Body of pancreas (tissue), 4 donors: ENCODE measurements at regions not wholly inside any gene's neighbourhood (a gene's known extent, or its start where the extent isn't known, plus 50 kb on each side); places are given as distances from the start of the nearest gene placed in this dataset.

Experiments
- ATAC-seq: fragments of 150-250 bp; one replicate; pipeline ENCODE4 v1.9.1; 2016
- DNase-seq, 4 donors: peaks; one replicate each; pipeline ENCODE4 v3.0.0-alpha.2; 2019
- H3K27ac ChIP-seq, 4 donors: fragments of 200-600 bp; sonication (generic); 1 replicate in 3 of 4; 2 replicates in 1 of 4; pipeline versions ENCODE4 v1.5.1 to v1.6.1; 2016 to 2019; ENCODE audit warnings: mild to moderate bottlenecking in 1 of 4, mixed read lengths in 1 of 4, moderate library complexity in 1 of 4
- H3K27me3 ChIP-seq, 2 donors: fragments of 200-600 bp; sonication (generic); one replicate each; pipeline ENCODE4 v1.6.0; 2016; ENCODE audit warnings: mild to moderate bottlenecking in 1 of 2
- H3K36me3 ChIP-seq, 2 donors: fragments of 200-600 bp; sonication (generic); replicated peaks in 1 of 2; 2 replicates each; pipeline ENCODE4 v1.5.1; 2016; ENCODE audit warnings: low read depth in 2 of 2; ENCODE audit not compliant: insufficient read depth in 1 of 2
- H3K4me1 ChIP-seq: fragments of 200-600 bp; sonication (generic); one replicate; pipeline ENCODE4 v1.6.0; 2016
- H3K4me3 ChIP-seq, 2 donors: fragments of 200-600 bp; sonication (generic); 1 replicate in 1 of 2; 2 replicates in 1 of 2; pipeline ENCODE4 v1.5.1; 2016 to 2019
- H3K9me3 ChIP-seq, 3 donors: fragments of 200-600 bp; sonication (generic); 1 replicate in 2 of 3; 2 replicates in 1 of 3; pipeline ENCODE4 v1.5.1; 2016
- POLR2A ChIP-seq, 3 donors: fragments of 450-650 bp; IDR thresholded peaks; one replicate each; pipeline ENCODE4 v1.6.1; 2016; ENCODE audit warnings: antibody characterized with exemption in 3 of 3, mild to moderate bottlenecking in 2 of 3
- WGBS, 2 donors: methylation state at CpG; one replicate each; pipeline ENCODE4 v1.1.5; 2017; 5-methylcytosine and 5-hydroxymethylcytosine counted together
- intact Hi-C: fragments of 100-400 bp; cut with DNase I; formaldehyde crosslinking; loops from one replicate; pipeline ENCODE4 v1.15.1; 2023
- TF ChIP-seq, protein P1 (sequence below), 7 experiments: fragments of 450-650 bp in 4 of 7; fragments of 200-600 bp in 3 of 7; sonication (generic) in 3 of 7; IDR thresholded peaks; one replicate each; pipeline ENCODE4 v1.5.1; 2016 to 2019; ENCODE audit warnings: antibody characterized with exemption in 7 of 7

- DNase-seq = no peak
- TF ChIP-seq POLR2A (IDR thresholded peaks at IDR 0.05) = no peak
- TF ChIP-seq, protein P1, sequence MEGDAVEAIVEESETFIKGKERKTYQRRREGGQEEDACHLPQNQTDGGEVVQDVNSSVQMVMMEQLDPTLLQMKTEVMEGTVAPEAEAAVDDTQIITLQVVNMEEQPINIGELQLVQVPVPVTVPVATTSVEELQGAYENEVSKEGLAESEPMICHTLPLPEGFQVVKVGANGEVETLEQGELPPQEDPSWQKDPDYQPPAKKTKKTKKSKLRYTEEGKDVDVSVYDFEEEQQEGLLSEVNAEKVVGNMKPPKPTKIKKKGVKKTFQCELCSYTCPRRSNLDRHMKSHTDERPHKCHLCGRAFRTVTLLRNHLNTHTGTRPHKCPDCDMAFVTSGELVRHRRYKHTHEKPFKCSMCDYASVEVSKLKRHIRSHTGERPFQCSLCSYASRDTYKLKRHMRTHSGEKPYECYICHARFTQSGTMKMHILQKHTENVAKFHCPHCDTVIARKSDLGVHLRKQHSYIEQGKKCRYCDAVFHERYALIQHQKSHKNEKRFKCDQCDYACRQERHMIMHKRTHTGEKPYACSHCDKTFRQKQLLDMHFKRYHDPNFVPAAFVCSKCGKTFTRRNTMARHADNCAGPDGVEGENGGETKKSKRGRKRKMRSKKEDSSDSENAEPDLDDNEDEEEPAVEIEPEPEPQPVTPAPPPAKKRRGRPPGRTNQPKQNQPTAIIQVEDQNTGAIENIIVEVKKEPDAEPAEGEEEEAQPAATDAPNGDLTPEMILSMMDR (IDR thresholded peaks at IDR 0.05) = no peak
- WGBS, 2 donors = 64 to 71% methylated on average over 8 of the region's 8 CpGs
Observed at GRCh38 chr7:85823396-85824080, 636.7 kb upstream of the SEMA3D start.

DNA sequence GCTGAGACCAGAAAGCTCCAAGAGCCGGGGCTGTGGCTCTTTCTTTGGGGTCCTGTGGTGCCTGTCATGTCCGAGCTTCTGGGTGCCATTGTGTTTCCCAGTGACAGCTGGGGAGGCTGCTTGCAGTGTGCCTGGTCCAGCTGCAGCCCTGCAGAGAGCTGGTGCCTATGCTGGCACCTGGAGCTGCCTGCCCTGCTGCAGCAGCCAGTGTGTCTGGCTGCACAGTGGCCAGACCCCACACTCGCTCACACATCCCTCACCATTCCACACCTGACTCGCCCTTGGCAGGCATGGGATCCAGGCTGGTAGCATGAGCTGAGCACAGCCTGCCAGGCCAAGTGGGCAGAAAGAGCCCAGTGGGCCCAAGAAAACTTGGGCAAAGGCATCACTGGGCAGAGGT lies 635.1 kb upstream of the SEMA3D start:
- no peak overlapping the region for H3K4me3 ChIP-seq
- H3K27ac ChIP-seq = no peak overlapping the region
- TF ChIP-seq, protein P1 (IDR thresholded peaks at IDR 0.05) = no peak
- intact Hi-C loops = no loop called here
- no peaks in the 10 kb centered on the region for H3K36me3 ChIP-seq
- no peaks in the 10 kb centered on the region for H3K9me3 ChIP-seq
- WGBS, 2 donors = 80 to 90% methylated on average over 4 of the region's 4 CpGs
- no peaks in the 10 kb centered on the region for H3K27me3 ChIP-seq
- ATAC-seq = no peak
- DNase-seq = no peak
- no peaks in the 10 kb centered on the region for H3K4me1 ChIP-seq

More at GRCh38 chr7:85823396-85824080, 636.7 kb upstream of the SEMA3D start:
- intact Hi-C loops = no loop called here
- H3K9me3 ChIP-seq = no peaks in the 10 kb centered on the region
- H3K27me3 ChIP-seq = no peaks in the 10 kb centered on the region
- no peak overlapping the region for H3K27ac ChIP-seq
- no peaks in the 10 kb centered on the region for H3K4me1 ChIP-seq
- H3K4me3 ChIP-seq = no peak overlapping the region
- H3K36me3 ChIP-seq = no peaks in the 10 kb centered on the region
- ATAC-seq = no peak

DNA sequence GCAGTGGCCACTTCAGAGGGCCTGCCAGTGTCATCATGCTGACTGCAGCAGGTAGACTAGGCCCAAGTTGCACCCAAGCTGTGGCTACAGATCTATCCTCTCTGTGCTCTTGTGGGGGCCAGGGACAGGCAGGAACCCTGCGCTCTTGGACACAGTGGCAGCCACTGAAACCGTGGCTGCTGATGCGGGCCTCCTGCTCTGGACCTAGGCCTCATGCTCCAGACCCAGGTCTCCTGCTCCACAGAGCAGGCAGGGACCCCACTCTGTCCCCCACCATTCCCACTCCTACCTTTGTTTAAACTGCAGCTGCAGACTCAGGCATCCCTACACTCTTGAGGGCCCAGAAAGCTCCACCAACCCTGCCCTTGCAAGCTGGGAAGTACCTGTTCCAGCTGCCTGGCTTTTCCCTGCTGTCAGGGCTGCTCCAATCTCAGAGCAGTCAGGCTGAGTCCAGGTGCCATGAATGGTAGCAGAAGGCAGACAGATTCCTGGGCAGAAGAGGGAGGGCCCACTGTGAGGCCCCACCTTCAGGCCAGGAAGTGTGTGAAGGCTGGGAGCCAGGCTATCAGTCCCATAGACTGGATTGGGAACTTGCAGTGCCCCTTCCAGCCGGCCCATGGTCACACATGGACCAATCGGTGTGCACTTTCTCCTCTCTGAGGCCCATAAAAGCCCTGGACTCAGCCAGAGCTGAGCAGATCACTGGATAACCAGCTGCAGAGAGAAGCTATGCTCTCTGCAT lies 634.0 kb upstream of the SEMA3D start:
- Histone ChIP-seq H3K4me3 (no peak overlapping the region), H3K27ac (no peak overlapping the region), H3K9me3 (no peaks in the 10 kb centered on the region), H3K27me3 (no peaks in the 10 kb centered on the region), H3K36me3 (no peaks in the 10 kb centered on the region), H3K4me1 (no peaks in the 10 kb centered on the region)
- WGBS, 2 donors = 76 to 77% methylated on average over 4 to 5 of the region's 5 CpGs
- DNase-seq (no peak), ATAC-seq (no peak)
- TF ChIP-seq, protein P1 (IDR thresholded peaks at IDR 0.05) = no peak
- no peak for TF ChIP-seq POLR2A (IDR thresholded peaks at IDR 0.05)
- intact Hi-C loops = no loop called here

GRCh38 chr7:85815526-85815925 lies 628.7 kb upstream of the SEMA3D start:
- Histone ChIP-seq H3K27me3 (no peaks in the 10 kb centered on the region), H3K4me3 (no peak overlapping the region), H3K4me1 (no peaks in the 10 kb centered on the region), H3K36me3 (no peaks in the 10 kb centered on the region), H3K27ac (no peak overlapping the region), H3K9me3 (no peaks in the 10 kb centered on the region)
- TF ChIP-seq, protein P1 (IDR thresholded peaks at IDR 0.05) = no peak
- no peak for TF ChIP-seq POLR2A (IDR thresholded peaks at IDR 0.05)
- DNase-seq = no peak
- ATAC-seq = no peak
- intact Hi-C loops = no loop called here

DNA sequence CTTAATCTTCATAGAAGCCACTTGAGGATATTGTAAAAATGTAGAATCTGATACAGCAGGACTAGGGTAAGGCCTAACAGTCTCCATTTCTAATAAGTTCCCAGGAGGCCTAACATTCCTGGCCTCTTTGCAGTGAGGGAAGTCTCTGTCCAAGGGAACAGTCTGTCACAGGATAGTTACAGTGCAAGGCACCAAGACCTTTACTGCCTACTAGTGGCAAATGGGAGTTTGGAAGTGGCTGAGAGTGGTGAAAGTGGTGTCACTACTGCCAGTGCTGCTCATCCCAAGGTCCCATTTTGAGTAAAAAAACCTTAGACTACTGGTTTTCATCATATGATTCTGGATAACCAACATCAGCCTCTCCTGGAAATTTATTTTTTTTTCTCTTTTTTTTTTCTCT lies 619.5 kb upstream of the SEMA3D start:
- intact Hi-C loops = no loop called here

More for the DNA sequence above, 619.5 kb upstream of the SEMA3D start:
- Histone ChIP-seq H3K27ac (no peak overlapping the region), H3K4me3 (no peak overlapping the region), H3K27me3 (no peaks in the 10 kb centered on the region), H3K9me3 (no peaks in the 10 kb centered on the region), H3K36me3 (no peaks in the 10 kb centered on the region), H3K4me1 (no peaks in the 10 kb centered on the region)
- ATAC-seq = no peak
- TF ChIP-seq, protein P1 (IDR thresholded peaks at IDR 0.05) = no peak
- TF ChIP-seq POLR2A (IDR thresholded peaks at IDR 0.05) = no peak
- DNase-seq = no peak
